Memory B cell (primary cell): ENCODE measurements at regions not wholly inside any gene's neighbourhood (a gene's known extent, or its start where the extent isn't known, plus 50 kb on each side); places are given as distances from the start of the nearest gene placed in this dataset.
A peak's percentile ranks its signal among the peaks of the same experiment; 100 is the strongest.

Experiments used
- ATAC-seq: fragments of 150-1000 bp; cut with Tn5 transposase; 2 replicates; pipeline ENCODE4 v1.10.0; 2021; ENCODE audit warnings: low read depth, mild to moderate bottlenecking, moderate library complexity
- DNase-seq, 2 donors: peaks; one replicate each; pipeline ENCODE4 v3.0.0; 2022; ENCODE audit warnings: low spot score in 2 of 2
- H3K27ac Mint-ChIP-seq: one replicate; pipeline ENCODE4 v1.8.0; 2022; ENCODE audit warnings: mild to moderate bottlenecking, moderate library complexity, mixed read lengths
- H3K27me3 Mint-ChIP-seq: one replicate; pipeline ENCODE4 v1.8.0; 2022; ENCODE audit warnings: mixed read lengths
- H3K36me3 Mint-ChIP-seq: one replicate; pipeline ENCODE4 v1.8.0; 2022; ENCODE audit warnings: mild to moderate bottlenecking, mixed read lengths
- H3K4me1 Mint-ChIP-seq: one replicate; pipeline ENCODE4 v1.8.0; 2022; ENCODE audit warnings: mixed read lengths
- H3K4me3 Mint-ChIP-seq: one replicate; pipeline ENCODE4 v1.8.0; 2022; ENCODE audit warnings: mild to moderate bottlenecking, moderate library complexity, mixed read lengths
- H3K9me3 Mint-ChIP-seq: one replicate; pipeline ENCODE4 v1.8.0; 2022; ENCODE audit warnings: mixed read lengths

- ATAC-seq (no peak), DNase-seq (no peak)
- no peaks in the 10 kb centered on the region for H3K9me3 Mint-ChIP-seq
- no peaks in the 10 kb centered on the region for H3K27me3 Mint-ChIP-seq
- peaks cover 16% of the 10 kb centered on the region for H3K36me3 Mint-ChIP-seq
- H3K27ac Mint-ChIP-seq: no peak overlapping the region
- no peaks in the 10 kb centered on the region for H3K4me1 Mint-ChIP-seq
- H3K4me3 Mint-ChIP-seq: no peak overlapping the region
Measured at GRCh38 chr13:73891805-73892204, 242.4 kb downstream of the KLF12 start.

DNA sequence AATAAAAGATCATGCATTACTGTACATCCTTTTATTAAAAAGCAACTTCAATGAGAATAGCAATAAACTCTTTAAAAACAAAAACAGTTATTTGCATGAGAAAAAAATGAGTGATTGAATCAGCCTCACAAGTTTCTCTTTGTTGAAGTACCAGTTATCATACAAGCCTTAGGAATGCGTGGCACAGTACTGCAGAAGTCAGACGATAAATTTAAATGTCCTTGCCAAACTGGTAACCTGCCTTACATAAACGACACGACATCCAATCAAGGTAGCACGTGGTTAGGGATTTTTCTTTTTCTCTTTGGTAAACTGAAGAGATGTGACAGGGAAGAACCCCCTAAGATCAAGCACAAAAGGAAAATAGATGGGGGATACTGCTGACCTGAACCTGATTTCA lies 251.0 kb downstream of the KLF12 start:
- H3K4me3 Mint-ChIP-seq: no peak overlapping the region
- H3K4me1 Mint-ChIP-seq: peaks cover 32% of the 10 kb centered on the region
- H3K9me3 Mint-ChIP-seq: peaks cover 7% of the 10 kb centered on the region
- H3K36me3 Mint-ChIP-seq: peaks cover 39% of the 10 kb centered on the region
- DNase-seq: no peak
- ATAC-seq: no peak
- no peaks in the 10 kb centered on the region for H3K27me3 Mint-ChIP-seq
- H3K27ac Mint-ChIP-seq: no peak overlapping the region

GRCh38 chr13:73880365-73880764 lies 253.8 kb downstream of the KLF12 start:
- Mint-ChIP-seq H3K4me3 (no peak overlapping the region), H3K4me1 (peaks cover 23% of the 10 kb centered on the region), H3K27ac (peak overlapping the region; percentile 35), H3K27me3 (no peaks in the 10 kb centered on the region), H3K36me3 (peaks cover 24% of the 10 kb centered on the region), H3K9me3 (peaks cover 6% of the 10 kb centered on the region)
- ATAC-seq (no peak), DNase-seq (no peak)

- Mint-ChIP-seq H3K4me1 (peaks cover 17% of the 10 kb centered on the region), H3K9me3 (peaks cover 4% of the 10 kb centered on the region), H3K27ac (peak overlapping the region; percentile 35), H3K4me3 (no peak overlapping the region), H3K36me3 (peaks cover 17% of the 10 kb centered on the region), H3K27me3 (no peaks in the 10 kb centered on the region)
- ATAC-seq (no peak), DNase-seq (no peak)
Measured at GRCh38 chr13:73879346-73880015, 254.7 kb downstream of the KLF12 start.

- Mint-ChIP-seq H3K27me3 (no peaks in the 10 kb centered on the region), H3K27ac (no peak overlapping the region), H3K9me3 (peaks cover 4% of the 10 kb centered on the region), H3K4me3 (no peak overlapping the region), H3K36me3 (peaks cover 13% of the 10 kb centered on the region), H3K4me1 (peaks cover 22% of the 10 kb centered on the region)
- no peak for ATAC-seq
- no peak for DNase-seq
Measured at GRCh38 chr13:73877399-73877798, 256.8 kb downstream of the KLF12 start.

DNA sequence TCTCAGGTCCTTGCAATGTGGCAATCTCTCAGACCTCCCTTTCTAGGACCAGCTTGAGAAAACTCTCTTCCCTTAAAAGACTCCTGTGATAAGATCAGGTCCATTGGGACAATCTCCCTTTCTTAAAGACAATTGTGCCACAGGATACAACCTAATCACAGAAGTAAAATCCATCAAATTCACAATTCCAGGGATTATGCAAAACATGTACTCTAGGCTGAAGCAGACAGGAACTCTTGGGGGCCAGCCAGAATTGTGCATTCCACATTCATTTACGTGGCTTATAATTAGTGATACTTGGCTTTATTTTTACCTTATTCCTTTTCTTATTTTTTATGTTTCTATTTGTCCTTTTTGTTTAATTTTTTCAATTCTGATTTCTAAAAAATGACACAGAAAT lies 257.9 kb downstream of the KLF12 start:
- Mint-ChIP-seq H3K9me3 (peaks cover 4% of the 10 kb centered on the region), H3K4me3 (no peak overlapping the region), H3K27ac (no peak overlapping the region), H3K4me1 (peaks cover 23% of the 10 kb centered on the region), H3K36me3 (peaks cover 16% of the 10 kb centered on the region), H3K27me3 (no peaks in the 10 kb centered on the region)
- ATAC-seq (no peak), DNase-seq (no peak)

DNA sequence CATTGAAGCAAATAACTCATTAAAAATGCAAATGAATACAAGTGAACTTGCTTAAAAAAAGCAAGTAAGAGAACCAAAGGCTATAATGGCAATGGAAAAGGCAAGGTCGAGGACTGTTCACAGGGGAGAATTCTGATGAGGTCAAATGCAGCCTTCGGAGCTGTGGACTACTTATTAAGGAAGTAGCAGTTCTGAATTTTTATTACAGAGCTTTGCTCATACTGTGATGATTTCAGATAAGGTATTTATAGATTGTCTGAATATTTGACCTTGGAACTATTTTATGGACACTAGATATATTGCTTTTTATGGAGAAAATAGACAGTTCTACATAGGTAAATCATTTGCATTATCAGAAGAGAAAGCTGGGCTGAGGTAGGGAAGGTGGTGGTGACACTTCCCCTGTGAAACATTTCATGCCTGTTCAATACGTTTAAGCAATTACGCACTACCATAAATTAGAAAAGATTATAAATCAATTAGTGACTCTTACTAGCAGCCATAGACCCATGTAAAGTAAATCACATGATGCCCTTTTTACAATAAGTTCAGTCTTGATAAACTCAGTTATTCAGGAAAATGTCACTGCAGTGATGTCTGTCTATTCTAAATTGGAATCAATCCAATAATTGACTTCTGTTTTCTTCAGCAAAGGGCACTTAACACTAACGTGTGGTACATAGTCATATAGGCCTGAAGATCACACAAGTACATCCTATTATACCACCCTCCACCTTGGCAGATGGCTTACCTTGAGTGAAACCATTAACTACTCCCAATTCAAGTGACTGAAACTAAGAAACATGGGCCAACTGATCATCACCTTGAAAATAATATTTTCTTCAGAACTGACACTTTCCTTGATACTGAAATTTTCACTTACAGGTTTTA lies 260.0 kb downstream of the KLF12 start:
- Mint-ChIP-seq H3K27me3 (no peaks in the 10 kb centered on the region), H3K27ac (no peak overlapping the region), H3K9me3 (peaks cover 4% of the 10 kb centered on the region), H3K4me3 (no peak overlapping the region), H3K4me1 (peaks cover 23% of the 10 kb centered on the region), H3K36me3 (peaks cover 9% of the 10 kb centered on the region)
- ATAC-seq: no peak
- DNase-seq: no peak

GRCh38 chr13:73872397-73872796 lies 261.8 kb downstream of the KLF12 start:
- Mint-ChIP-seq H3K9me3 (no peaks in the 10 kb centered on the region), H3K4me1 (peaks cover 19% of the 10 kb centered on the region), H3K27me3 (no peaks in the 10 kb centered on the region), H3K36me3 (peaks cover 3% of the 10 kb centered on the region), H3K4me3 (no peak overlapping the region), H3K27ac (no peak overlapping the region)
- no peak for DNase-seq
- ATAC-seq: no peak

- H3K9me3 Mint-ChIP-seq: no peaks in the 10 kb centered on the region
- ATAC-seq (no peak), DNase-seq (no peak)
- no peaks in the 10 kb centered on the region for H3K27me3 Mint-ChIP-seq
- H3K27ac Mint-ChIP-seq: no peak overlapping the region
- H3K36me3 Mint-ChIP-seq: peaks cover 5% of the 10 kb centered on the region
- H3K4me3 Mint-ChIP-seq: no peak overlapping the region
- peaks cover 20% of the 10 kb centered on the region for H3K4me1 Mint-ChIP-seq
Measured at GRCh38 chr13:73870970-73871935, 263.0 kb downstream of the KLF12 start.

DNA sequence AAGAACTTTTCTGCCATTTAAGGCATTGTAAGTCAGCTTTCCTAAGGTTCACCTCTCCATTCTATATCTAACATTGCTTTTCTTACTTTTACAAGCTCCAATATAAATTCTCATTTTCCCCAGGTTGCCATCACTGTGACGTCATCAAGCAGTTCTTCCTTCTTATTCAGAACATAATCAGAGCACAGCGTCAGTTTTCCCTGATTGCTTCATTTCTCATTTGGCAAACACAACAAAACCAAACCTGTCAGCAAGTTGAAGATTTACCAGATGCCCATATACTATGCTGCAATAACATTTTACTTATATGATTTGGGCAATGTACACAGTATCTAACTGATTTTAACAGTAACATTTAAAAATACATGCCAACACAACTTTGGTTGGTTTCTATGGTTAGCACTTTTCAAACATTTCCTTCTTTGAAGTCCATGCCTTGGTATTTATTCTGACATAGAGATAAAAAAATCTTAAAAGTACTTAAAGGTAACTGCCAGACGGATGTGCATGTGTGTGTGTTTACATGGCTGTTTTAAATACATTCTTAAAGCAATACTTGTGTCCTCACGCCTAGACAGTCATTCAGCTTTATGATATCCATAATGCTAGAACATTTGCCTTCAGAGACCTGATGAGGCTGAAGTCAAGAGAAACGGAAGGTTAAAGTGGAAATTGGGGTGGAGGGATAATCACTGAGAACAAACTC lies 264.0 kb downstream of the KLF12 start:
- ATAC-seq (no peak), DNase-seq (no peak)
- no peak overlapping the region for H3K27ac Mint-ChIP-seq
- H3K4me1 Mint-ChIP-seq: peaks cover 26% of the 10 kb centered on the region
- H3K27me3 Mint-ChIP-seq: no peaks in the 10 kb centered on the region
- H3K4me3 Mint-ChIP-seq: no peak overlapping the region
- no peaks in the 10 kb centered on the region for H3K9me3 Mint-ChIP-seq
- peaks cover 8% of the 10 kb centered on the region for H3K36me3 Mint-ChIP-seq

DNA sequence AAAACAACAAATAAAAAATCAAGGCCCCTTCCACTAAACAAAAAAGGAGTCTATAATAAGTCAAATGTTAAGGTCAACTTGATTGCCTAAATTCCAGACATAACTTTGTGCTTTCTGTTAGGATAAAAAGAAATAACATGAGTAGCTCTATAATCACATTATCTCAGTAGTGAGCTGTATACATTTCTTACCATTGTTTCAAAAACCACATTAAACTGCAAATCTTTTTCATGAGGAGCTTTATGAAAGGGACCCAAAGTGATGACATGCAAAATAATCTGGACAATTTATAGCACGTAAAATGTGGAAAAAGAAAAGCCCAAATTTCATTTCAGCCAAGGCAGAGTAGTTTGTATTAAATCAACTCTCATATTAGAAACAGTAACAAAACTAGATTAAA lies 269.2 kb downstream of the KLF12 start:
- Mint-ChIP-seq H3K27me3 (no peaks in the 10 kb centered on the region), H3K4me3 (no peak overlapping the region), H3K36me3 (peaks cover 12% of the 10 kb centered on the region), H3K9me3 (no peaks in the 10 kb centered on the region), H3K27ac (peak overlapping the region; percentile 52), H3K4me1 (peaks cover 15% of the 10 kb centered on the region)
- no peak for DNase-seq
- no peak for ATAC-seq

DNA sequence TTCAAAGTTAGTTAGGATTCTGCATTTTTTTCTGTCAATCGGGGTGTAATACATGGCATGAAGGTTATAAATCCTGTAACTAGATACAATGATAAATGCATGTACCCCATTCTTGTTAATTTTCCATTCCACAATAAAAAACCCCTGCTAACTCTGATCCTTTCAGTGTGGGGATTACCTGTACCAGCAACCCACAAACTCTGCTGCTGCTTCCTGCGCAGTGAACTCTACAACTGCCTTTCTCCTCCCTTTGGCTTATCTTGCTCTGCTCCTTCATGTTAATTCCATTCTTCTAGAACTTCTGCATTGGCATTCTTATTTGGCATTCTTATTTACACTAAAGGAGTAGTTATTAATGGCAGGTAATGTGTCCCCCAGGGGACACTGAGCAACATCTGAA lies 273.1 kb downstream of the KLF12 start:
- Mint-ChIP-seq H3K4me3 (no peak overlapping the region), H3K4me1 (peaks cover 10% of the 10 kb centered on the region), H3K9me3 (no peaks in the 10 kb centered on the region), H3K27me3 (no peaks in the 10 kb centered on the region), H3K36me3 (peaks cover 11% of the 10 kb centered on the region), H3K27ac (no peak overlapping the region)
- no peak for ATAC-seq
- DNase-seq: no peak

DNA sequence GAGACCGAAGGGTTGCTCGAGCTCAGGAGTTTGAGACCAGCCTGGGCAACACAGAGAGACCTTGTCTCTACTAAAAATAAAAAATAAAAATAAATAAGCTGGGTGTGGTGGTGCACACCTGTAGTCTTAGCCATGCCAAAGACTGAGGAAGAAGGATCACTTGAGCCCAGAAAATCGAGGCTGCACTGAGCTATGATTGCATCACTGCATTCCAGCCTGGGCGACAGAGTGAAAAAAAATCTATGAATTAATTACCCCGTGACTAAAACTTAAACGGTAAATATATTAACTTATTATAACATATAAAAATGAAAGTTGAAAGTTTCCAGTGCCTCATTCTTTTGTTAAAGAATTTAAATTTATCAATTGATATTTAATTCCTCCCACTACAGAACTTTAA lies 273.7 kb downstream of the KLF12 start:
- no peaks in the 10 kb centered on the region for H3K9me3 Mint-ChIP-seq
- ATAC-seq: no peak
- H3K4me3 Mint-ChIP-seq: no peak overlapping the region
- H3K4me1 Mint-ChIP-seq: peaks cover 5% of the 10 kb centered on the region
- peaks cover 15% of the 10 kb centered on the region for H3K36me3 Mint-ChIP-seq
- no peak overlapping the region for H3K27ac Mint-ChIP-seq
- H3K27me3 Mint-ChIP-seq: no peaks in the 10 kb centered on the region
- no peak for DNase-seq
